ENCODE measurements at regions not wholly inside any gene's neighbourhood (a gene's known extent, or its start where the extent isn't known, plus 50 kb on each side); places are given as distances from the start of the nearest gene placed in this dataset.

DNA sequence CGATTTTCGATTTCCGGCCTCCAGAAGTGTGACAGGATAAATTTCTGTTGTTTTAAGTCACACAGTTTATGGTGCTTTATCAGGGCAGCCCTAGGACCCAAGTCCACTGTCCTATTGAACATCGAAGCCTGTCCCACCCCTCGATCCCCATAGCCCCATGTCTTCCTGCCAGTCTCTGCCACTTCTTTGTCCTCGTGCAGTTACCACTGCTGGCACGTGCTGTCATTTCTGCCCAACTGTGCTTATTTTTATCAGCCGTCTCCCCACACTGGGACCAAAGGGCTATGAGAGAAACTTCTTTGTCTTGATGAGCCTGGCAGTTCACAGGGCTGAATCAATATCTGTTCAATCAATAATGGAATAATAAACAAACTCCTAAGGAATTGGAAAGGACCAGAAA is 146.7 kb downstream of the PSMG1 start:
- TF ChIP-seq EZH2 (IDR thresholded peaks at IDR 0.05; ENCODE audit: low read depth) = no peak
- TF ChIP-seq, protein P1, sequence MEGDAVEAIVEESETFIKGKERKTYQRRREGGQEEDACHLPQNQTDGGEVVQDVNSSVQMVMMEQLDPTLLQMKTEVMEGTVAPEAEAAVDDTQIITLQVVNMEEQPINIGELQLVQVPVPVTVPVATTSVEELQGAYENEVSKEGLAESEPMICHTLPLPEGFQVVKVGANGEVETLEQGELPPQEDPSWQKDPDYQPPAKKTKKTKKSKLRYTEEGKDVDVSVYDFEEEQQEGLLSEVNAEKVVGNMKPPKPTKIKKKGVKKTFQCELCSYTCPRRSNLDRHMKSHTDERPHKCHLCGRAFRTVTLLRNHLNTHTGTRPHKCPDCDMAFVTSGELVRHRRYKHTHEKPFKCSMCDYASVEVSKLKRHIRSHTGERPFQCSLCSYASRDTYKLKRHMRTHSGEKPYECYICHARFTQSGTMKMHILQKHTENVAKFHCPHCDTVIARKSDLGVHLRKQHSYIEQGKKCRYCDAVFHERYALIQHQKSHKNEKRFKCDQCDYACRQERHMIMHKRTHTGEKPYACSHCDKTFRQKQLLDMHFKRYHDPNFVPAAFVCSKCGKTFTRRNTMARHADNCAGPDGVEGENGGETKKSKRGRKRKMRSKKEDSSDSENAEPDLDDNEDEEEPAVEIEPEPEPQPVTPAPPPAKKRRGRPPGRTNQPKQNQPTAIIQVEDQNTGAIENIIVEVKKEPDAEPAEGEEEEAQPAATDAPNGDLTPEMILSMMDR (conservative IDR thresholded peaks at IDR 0.05) = no peak

Measured in PC-9 (cell line).